Panc1 (cell line): ENCODE measurements at regions not wholly inside any gene's neighbourhood (a gene's known extent, or its start where the extent isn't known, plus 50 kb on each side); places are given as distances from the start of the nearest gene placed in this dataset.

Source experiments
- ATAC-seq: fragments of 200-7000 bp; cut with Tn5 transposase; 2 replicates; pipeline ENCODE4 v1.9.1; 2020; ENCODE audit warnings: mild to moderate bottlenecking, moderate library complexity
- BruUV-seq: library from RNA; stranded (reverse); fragments of 400-500 nt; replicated peaks from 2 replicates; lab custom pipeline; 2021; lab: Mats Ljungman, UMichigan
- CTCF ChIA-PET: fragments of 300-600 bp; sonication (Branson Sonifier 250); formaldehyde crosslinking; loops from one replicate; lab custom pipeline; 2022; ENCODE audit warnings: antibody characterized with exemption; lab: Charles Lee
- POLR2A ChIA-PET: fragments of 300-600 bp; sonication (Branson Sonifier 250); formaldehyde crosslinking; loops from one replicate; lab custom pipeline; 2022; ENCODE audit warnings: antibody characterized with exemption; lab: Charles Lee
- DNase-seq: peaks from one replicate; pipeline ENCODE4 v3.0.0-alpha.2; 2010; ENCODE audit warnings: low read depth, low spot score
- H3K27ac ChIP-seq: 2 replicates; pipeline ENCODE4 v1.5.1; 2011; ENCODE audit warnings: mild to moderate bottlenecking, low read length, inconsistent platforms
- H3K27me3 ChIP-seq: fragments of 200-500 bp; sonication (Bioruptor generic); 2 replicates; pipeline ENCODE4 v1.6.0; 2014; ENCODE audit warnings: low read length, inconsistent platforms; ENCODE audit not compliant: control insufficient read depth, insufficient read depth
- H3K36me3 ChIP-seq: fragments of 200-500 bp; sonication (Bioruptor generic); 2 replicates; pipeline ENCODE4 v1.5.1; 2014; ENCODE audit warnings: inconsistent platforms, mild to moderate bottlenecking, low read length, moderate library complexity; ENCODE audit not compliant: control insufficient read depth, insufficient read depth
- H3K4me1 ChIP-seq: 2 replicates; pipeline ENCODE4 v1.5.1; 2011; ENCODE audit warnings: inconsistent platforms, mild to moderate bottlenecking, low read length, moderate library complexity; ENCODE audit not compliant: control insufficient read depth, insufficient read depth
- H3K4me3 ChIP-seq, 2 experiments: 2 replicates each; pipeline ENCODE4 v1.5.1; 2011 to 2012; ENCODE audit warnings: low read depth in 2 of 2, low read length in 2 of 2, mild to moderate bottlenecking in 2 of 2, inconsistent platforms in 1 of 2, moderate library complexity in 1 of 2
- H3K9me3 ChIP-seq: fragments of 200-500 bp; sonication (Bioruptor generic); 2 replicates; pipeline ENCODE4 v1.5.1; 2014; ENCODE audit warnings: low read depth, mild to moderate bottlenecking, inconsistent platforms, low read length, moderate library complexity; ENCODE audit not compliant: control insufficient read depth, insufficient read depth
- CTCF ChIP-seq: fragments of 450-650 bp; IDR thresholded peaks from 2 replicates; pipeline ENCODE4 v1.5.1; 2017; ENCODE audit warnings: mild to moderate bottlenecking
- POLR2AphosphoS5 ChIP-seq: IDR thresholded peaks from 2 replicates; pipeline ENCODE4 v1.6.1; 2012; ENCODE audit warnings: mild to moderate bottlenecking, low read depth, low read length, moderate library complexity
- REST ChIP-seq, 2 experiments: IDR thresholded peaks; 2 replicates each; pipeline ENCODE4 v1.6.1; 2011 to 2012; ENCODE audit warnings: low read depth in 2 of 2, control low read depth in 1 of 2, low read length in 1 of 2, mild to moderate bottlenecking in 1 of 2, moderate library complexity in 1 of 2; ENCODE audit not compliant: insufficient read depth in 1 of 2
- SIN3A ChIP-seq: IDR thresholded peaks from 2 replicates; pipeline ENCODE4 v1.6.1; 2012; ENCODE audit warnings: low read depth, mild to moderate bottlenecking, low read length, moderate library complexity, borderline replicate concordance; ENCODE audit not compliant: insufficient read depth
- TCF7L2 ChIP-seq: IDR thresholded peaks from 2 replicates; pipeline ENCODE4 v1.6.1; 2011; ENCODE audit warnings: mild to moderate bottlenecking, low read depth, low read length, inconsistent platforms
- in situ Hi-C: cut with HindIII; loops from 2 replicates; pipeline ENCODE4 v1.10.0; 2016; ENCODE audit warnings: low sequenced_read_pairs, low pct_unique_long_range_greater_than_20kb
- intact Hi-C: fragments of 100-400 bp; cut with micrococcal nuclease; formaldehyde crosslinking; loops from one replicate; pipeline ENCODE4 v1.10.0; 2022; ENCODE audit not compliant: unreplicated experiment

GRCh38 chr22:33971561-33971961 lies 51.3 kb upstream of the LARGE1 start:
- in situ Hi-C loops (no loop called here), intact Hi-C loops (no loop called here)
- ChIA-PET CTCF (no interaction called here), POLR2A (no interaction called here)
- TF ChIP-seq REST (IDR thresholded peaks at IDR 0.05; ENCODE audit: insufficient read depth in 1 of 2, low read depth in 2 of 2, low read length in 1 of 2) (no peak), CTCF (no peak)
- Histone ChIP-seq H3K27ac (no peak overlapping the region), H3K27me3 (no peaks in the 10 kb centered on the region), H3K9me3 (no peaks in the 10 kb centered on the region), H3K4me1 (no peaks in the 10 kb centered on the region), H3K36me3 (no peaks in the 10 kb centered on the region), H3K4me3 (no peak overlapping the region)
- no peak for DNase-seq
- ATAC-seq = no peak
- no TSS peak for BruUV-seq

- DNase-seq = no peak
- H3K9me3 ChIP-seq = no peaks in the 10 kb centered on the region
- H3K4me3 ChIP-seq = no peak overlapping the region
- no peaks in the 10 kb centered on the region for H3K36me3 ChIP-seq
- TF ChIP-seq POLR2AphosphoS5 (no peak), SIN3A (no peak), CTCF (no peak), TCF7L2 (no peak), REST (IDR thresholded peaks at IDR 0.05; ENCODE audit: insufficient read depth in 1 of 2, low read depth in 2 of 2, low read length in 1 of 2) (no peak)
- POLR2A ChIA-PET = no interaction called here
- BruUV-seq = no TSS peak
- in situ Hi-C loops = no loop called here
- no peak overlapping the region for H3K27ac ChIP-seq
- intact Hi-C loops = no loop called here
- no peaks in the 10 kb centered on the region for H3K4me1 ChIP-seq
- H3K27me3 ChIP-seq = no peaks in the 10 kb centered on the region
- no peak for ATAC-seq
- CTCF ChIA-PET = no interaction called here
Measured at GRCh38 chr22:33975841-33976240, 55.6 kb upstream of the LARGE1 start.
